H1 (cell line): ENCODE measurements at regions not wholly inside any gene's neighbourhood (a gene's known extent, or its start where the extent isn't known, plus 50 kb on each side); places are given as distances from the start of the nearest gene placed in this dataset.

ENCODE experiments used
- CTCF ChIA-PET: fragments of 300-600 bp; sonication (Branson Sonifier 250); formaldehyde crosslinking; loops from one replicate; lab custom pipeline; 2021; ENCODE audit not compliant: partially characterized antibody; lab: Charles Lee
- POLR2A ChIA-PET: fragments of 300-600 bp; sonication (Branson Sonifier 250); formaldehyde crosslinking; loops from one replicate; lab custom pipeline; 2021; ENCODE audit warnings: inconsistent platforms; ENCODE audit not compliant: partially characterized antibody; lab: Charles Lee
- DNase-seq, 2 experiments: peaks; one replicate each; pipeline versions ENCODE4 v3.0.0 to v3.0.0-alpha.2; 2010 to 2022; ENCODE audit warnings: low spot score in 2 of 2, low read depth in 1 of 2, mixed read lengths in 1 of 2
- FAIRE-seq: peaks from 2 replicates; lab custom pipeline; 2011; peaks lifted over from hg19 to GRCh38; lab: Jason Lieb, UNC
- H2AFZ ChIP-seq: 2 replicates; pipeline ENCODE4 v1.8.1; 2012; ENCODE audit warnings: low read length, inconsistent platforms
- H2AK5ac ChIP-seq: 2 replicates; pipeline ENCODE4 v1.6.1; 2013; ENCODE audit warnings: low read depth, low read length
- H2BK120ac ChIP-seq: replicated peaks from 2 replicates; pipeline ENCODE3; 2013; ENCODE audit warnings: low read depth, low read length, inconsistent platforms
- H2BK12ac ChIP-seq: 2 replicates; pipeline ENCODE4 v1.6.1; 2013; ENCODE audit warnings: low read depth, low read length
- H2BK15ac ChIP-seq: 2 replicates; pipeline ENCODE4 v1.6.1; 2013; ENCODE audit warnings: low read length
- H2BK20ac ChIP-seq: 2 replicates; pipeline ENCODE4 v1.6.1; 2013; ENCODE audit warnings: low read length
- H2BK5ac ChIP-seq: 2 replicates; pipeline ENCODE4 v1.6.1; 2013; ENCODE audit warnings: low read depth, low read length
- H3K14ac ChIP-seq: 2 replicates; pipeline ENCODE4 v1.6.1; 2013; ENCODE audit warnings: inconsistent platforms; ENCODE audit not compliant: insufficient read length
- H3K18ac ChIP-seq: 2 replicates; pipeline ENCODE4 v1.6.1; 2013; ENCODE audit warnings: low read length; ENCODE audit errors: extremely low read depth
- H3K23ac ChIP-seq: 2 replicates; pipeline ENCODE4 v1.6.1; 2013; ENCODE audit warnings: inconsistent platforms; ENCODE audit not compliant: insufficient read length
- H3K23me2 ChIP-seq: 2 replicates; pipeline ENCODE4 v1.6.1; 2013; ENCODE audit warnings: low read depth, low read length
- H3K27ac ChIP-seq: 2 replicates; pipeline ENCODE4 v1.6.1; 2011; ENCODE audit warnings: low read depth, low read length, inconsistent platforms
- H3K27me3 ChIP-seq, 4 experiments: replicated peaks in 1 of 4; 1 replicate in 1 of 4; 2 replicates in 3 of 4; pipeline versions ENCODE4 v1.6.1 to v1.8.1; 2011 to 2013; ENCODE audit warnings: low read length in 3 of 4, mild to moderate bottlenecking in 3 of 4, inconsistent platforms in 2 of 4, mixed read lengths in 2 of 4, moderate library complexity in 1 of 4; ENCODE audit not compliant: control insufficient read depth in 3 of 4, insufficient read depth in 3 of 4; ENCODE audit errors: extremely low read depth in 1 of 4
- H3K36me3 ChIP-seq, 4 experiments: 2 replicates each; pipeline versions ENCODE4 v1.6.1 to v1.8.1; 2011 to 2013; ENCODE audit warnings: mild to moderate bottlenecking in 4 of 4, low read length in 3 of 4, moderate library complexity in 2 of 4, control low read depth in 1 of 4, inconsistent platforms in 1 of 4; ENCODE audit not compliant: insufficient read depth in 4 of 4, control insufficient read depth in 2 of 4
- H3K4ac ChIP-seq: replicated peaks from 2 replicates; pipeline ENCODE3; 2013; ENCODE audit warnings: low read length, low read depth, mixed read lengths, inconsistent platforms; ENCODE audit not compliant: insufficient read length
- H3K4me1 ChIP-seq, 4 experiments: replicated peaks in 1 of 4; 1 replicate in 1 of 4; 2 replicates in 3 of 4; pipeline versions ENCODE4 v1.6.1 to v1.8.1; 2011 to 2013; ENCODE audit warnings: low read length in 3 of 4, inconsistent platforms in 2 of 4, mixed read lengths in 1 of 4; ENCODE audit not compliant: insufficient read depth in 4 of 4, control insufficient read depth in 3 of 4
- H3K4me2 ChIP-seq, 2 experiments: 2 replicates each; pipeline versions ENCODE4 v1.6.1 to v1.8.1; 2011 to 2013; ENCODE audit warnings: low read depth in 2 of 2, low read length in 2 of 2, control low read depth in 1 of 2, inconsistent platforms in 1 of 2, mild to moderate bottlenecking in 1 of 2; ENCODE audit not compliant: insufficient read depth in 1 of 2
- H3K4me3 ChIP-seq, 4 experiments: fragments of 200-600, 300-600 bp in 1 of 4; sonication (generic), shearing (Covaris generic), sonication (Bioruptor Twin) in 1 of 4; 2 replicates each; pipeline versions ENCODE4 v1.5.1 to v1.8.1; 2011 to 2016; ENCODE audit warnings: low read length in 4 of 4, low read depth in 3 of 4, control low read depth in 2 of 4, inconsistent platforms in 2 of 4, mild to moderate bottlenecking in 2 of 4, mixed read lengths in 1 of 4, moderate library complexity in 1 of 4; ENCODE audit not compliant: insufficient read depth in 2 of 4; ENCODE audit errors: extremely low read depth in 1 of 4
- H3K56ac ChIP-seq: replicated peaks from 2 replicates; pipeline ENCODE3; 2013; ENCODE audit warnings: low read depth, mild to moderate bottlenecking, mixed read lengths, low read length, inconsistent platforms; ENCODE audit not compliant: insufficient read length
- H3K79me1 ChIP-seq: 2 replicates; pipeline ENCODE4 v1.6.1; 2013; ENCODE audit warnings: low read depth, low read length, control low read depth
- H3K79me2 ChIP-seq, 2 experiments: 2 replicates each; pipeline versions ENCODE4 v1.6.1 to v1.8.1; 2012 to 2013; ENCODE audit warnings: low read length in 2 of 2, mild to moderate bottlenecking in 2 of 2, inconsistent platforms in 1 of 2; ENCODE audit not compliant: insufficient read depth in 2 of 2, control insufficient read depth in 1 of 2
- H3K9ac ChIP-seq, 4 experiments: replicated peaks in 1 of 4; 1 replicate in 1 of 4; 2 replicates in 3 of 4; pipeline versions ENCODE4 v1.6.1 to v1.8.1; 2011 to 2013; ENCODE audit warnings: low read depth in 3 of 4, low read length in 3 of 4, control low read depth in 2 of 4, mild to moderate bottlenecking in 2 of 4, moderate library complexity in 2 of 4, inconsistent platforms in 1 of 4; ENCODE audit errors: extremely low read depth in 1 of 4
- H3K9me3 ChIP-seq, 2 experiments: 2 replicates each; pipeline versions ENCODE4 v1.6.1 to v1.8.1; 2012 to 2013; ENCODE audit warnings: mild to moderate bottlenecking in 2 of 2, moderate library complexity in 2 of 2, control low read depth in 1 of 2, inconsistent platforms in 1 of 2, low read depth in 1 of 2, low read length in 1 of 2, mixed read lengths in 1 of 2; ENCODE audit not compliant: insufficient read depth in 2 of 2
- H4K20me1 ChIP-seq, 2 experiments: replicated peaks in 1 of 2; 2 replicates each; pipeline versions ENCODE3 to v1.8.1; 2011 to 2013; ENCODE audit warnings: inconsistent platforms in 2 of 2, low read length in 2 of 2, mild to moderate bottlenecking in 1 of 2; ENCODE audit not compliant: insufficient read depth in 2 of 2, control insufficient read depth in 1 of 2
- H4K5ac ChIP-seq: 2 replicates; pipeline ENCODE4 v1.6.1; 2013; ENCODE audit warnings: low read length, low read depth, mixed read lengths, inconsistent platforms; ENCODE audit not compliant: insufficient read length
- H4K8ac ChIP-seq: 2 replicates; pipeline ENCODE4 v1.8.0; 2013; ENCODE audit warnings: mild to moderate bottlenecking, moderate library complexity, low read length, inconsistent platforms; ENCODE audit not compliant: insufficient read depth; ENCODE audit errors: extremely low read depth
- H4K91ac ChIP-seq: replicated peaks from 2 replicates; pipeline ENCODE3; 2013; ENCODE audit warnings: low read length, mixed read lengths, inconsistent platforms; ENCODE audit not compliant: insufficient read length
- CEBPB ChIP-seq: IDR thresholded peaks from 2 replicates; pipeline ENCODE4 v1.6.1; 2012; ENCODE audit warnings: low read depth, low read length
- HDAC6 ChIP-seq: IDR thresholded peaks from one replicate; pipeline ENCODE4 v1.7.1; 2012; ENCODE audit warnings: low read depth, mild to moderate bottlenecking, inconsistent platforms, low read length, moderate library complexity
- KDM1A ChIP-seq: fragments of 200-600, 300-600 bp; sonication (generic); IDR thresholded peaks from 2 replicates; pipeline ENCODE4 v1.7.1; 2016; ENCODE audit warnings: mild to moderate bottlenecking, low read length, borderline replicate concordance
- POU5F1 ChIP-seq: IDR thresholded peaks from 2 replicates; pipeline ENCODE4 v1.6.1; 2011; ENCODE audit warnings: low read depth, mild to moderate bottlenecking, low read length, moderate library complexity
- RFX5 ChIP-seq: IDR thresholded peaks from 2 replicates; pipeline ENCODE4 v1.6.1; 2011; ENCODE audit warnings: low read depth, low read length, improper control_type of control experiment, borderline replicate concordance
- SIRT6 ChIP-seq: IDR thresholded peaks from one replicate; pipeline ENCODE4 v1.7.1; 2012; ENCODE audit warnings: low read length, inconsistent platforms
- SIX5 ChIP-seq: IDR thresholded peaks from 2 replicates; pipeline ENCODE4 v1.6.1; 2011; ENCODE audit warnings: mild to moderate bottlenecking, low read depth, low read length
- TEAD4 ChIP-seq: IDR thresholded peaks from 2 replicates; pipeline ENCODE4 v1.6.1; 2012; ENCODE audit warnings: low read depth, low read length, inconsistent platforms, mixed read lengths
- WGBS, 2 experiments: shearing (Covaris generic) in 1 of 2; methylation state at CpG; one replicate each; pipeline versions ENCODE4 v1.1.6 to v1.1.7; 2013 to 2015; ENCODE audit warnings: low lambda C conversion rate in 2 of 2, mixed read lengths in 2 of 2, inconsistent platforms in 1 of 2, low coverage in 1 of 2, missing lambda C conversion rate in 1 of 2; ENCODE audit not compliant: insufficient replicate concordance in 2 of 2, insufficient coverage in 1 of 2, insufficient read length in 1 of 2; ENCODE audit errors: extremely low coverage in 1 of 2, missing lambda C conversion rate in 1 of 2; 5-methylcytosine and 5-hydroxymethylcytosine counted together

- ChIA-PET CTCF (no interaction called here), POLR2A (no interaction called here)
- no peak overlapping the region for H2BK15ac ChIP-seq
- no peak overlapping the region for H3K9ac ChIP-seq
- no peak overlapping the region for H4K91ac ChIP-seq
- H2BK20ac ChIP-seq, result no peak overlapping the region
- no peak overlapping the region for H4K8ac ChIP-seq
- H4K5ac ChIP-seq, result no peak overlapping the region
- H2AFZ ChIP-seq, result no peak overlapping the region
- H4K20me1 ChIP-seq, result no peaks in the 10 kb centered on the region
- no peak overlapping the region for H3K4me2 ChIP-seq
- FAIRE-seq (no peak), DNase-seq (no peak)
- no peak overlapping the region for H3K4me3 ChIP-seq
- H2AK5ac ChIP-seq, result no peak overlapping the region
- no peak overlapping the region for H2BK12ac ChIP-seq
- no peak overlapping the region for H3K56ac ChIP-seq
- H3K23ac ChIP-seq, result no peak overlapping the region
- H3K79me2 ChIP-seq, result no peaks in the 10 kb centered on the region
- no peaks in the 10 kb centered on the region for H3K36me3 ChIP-seq
- no peak overlapping the region for H2BK5ac ChIP-seq
- no peak overlapping the region for H3K18ac ChIP-seq
- no peak overlapping the region for H3K27ac ChIP-seq
- H2BK120ac ChIP-seq, result no peak overlapping the region
- H3K4me1 ChIP-seq, result peaks cover 0 to 3% (median 0%) of the 10 kb centered on the region in 4 experiments; a peak in 1 of 7 replicates
- WGBS, 2 experiments, result 88% methylated on average over 2 of the region's 2 CpGs; no CpG with 5 or more reads in 1 of the 2 experiments
- peaks cover 0 to under 1% of the 10 kb centered on the region in 2 experiments; a peak in 1 of 4 replicates for H3K9me3 ChIP-seq
- no peaks in the 10 kb centered on the region for H3K23me2 ChIP-seq
- H3K27me3 ChIP-seq, result no peaks in the 10 kb centered on the region
- H3K79me1 ChIP-seq, result no peaks in the 10 kb centered on the region
- H3K4ac ChIP-seq, result no peak overlapping the region
- no peak overlapping the region for H3K14ac ChIP-seq
- TF ChIP-seq RFX5 (no peak), TEAD4 (no peak), HDAC6 (no peak), POU5F1 (no peak), CEBPB (no peak), KDM1A (no peak), SIX5 (no peak), SIRT6 (no peak)
These were observed 275.4 kb upstream of the SIX2 start for GRCh38 chr2:45284621-45284995.
